Naive thymus-derived CD4-positive, alpha-beta T cell (primary cell): ENCODE measurements at regions not wholly inside any gene's neighbourhood (a gene's known extent, or its start where the extent isn't known, plus 50 kb on each side); places are given as distances from the start of the nearest gene placed in this dataset.

ENCODE experiments used
- ATAC-seq: fragments of 150-1000 bp; cut with Tn5 transposase; 2 replicates; pipeline ENCODE4 v1.10.0; 2021; ENCODE audit warnings: mild to moderate bottlenecking, moderate library complexity
- CTCF ChIA-PET: fragments of 350-600 bp; sonication (Branson Sonifier 250); formaldehyde crosslinking; loops from one replicate; lab custom pipeline; 2021; ENCODE audit warnings: antibody characterized with exemption; lab: Charles Lee
- POLR2A ChIA-PET: fragments of 350-600 bp; sonication (Branson Sonifier 250); formaldehyde crosslinking; loops from one replicate; lab custom pipeline; 2021; ENCODE audit warnings: antibody characterized with exemption, inconsistent platforms; lab: Charles Lee
- DNase-seq, 9 donors: peaks; one replicate each; pipeline versions ENCODE4 v3.0.0 to v3.0.0-alpha.2; 2020 to 2022; ENCODE audit warnings: mixed read lengths in 1 of 9
- H3K27ac ChIP-seq: one replicate; pipeline ENCODE4 v1.7.0; 2013; ENCODE audit warnings: mild to moderate bottlenecking, low read depth, low read length, moderate library complexity
- H3K27me3 ChIP-seq, 2 donors: one replicate each; pipeline ENCODE4 v1.7.0; 2013; ENCODE audit warnings: low read length in 2 of 2, mild to moderate bottlenecking in 2 of 2, moderate library complexity in 2 of 2; ENCODE audit not compliant: control insufficient read depth in 2 of 2, insufficient read depth in 2 of 2
- H3K36me3 ChIP-seq, 3 experiments: 1 replicate in 2 of 3; 2 replicates in 1 of 3; pipeline ENCODE4 v1.7.0; 2013; ENCODE audit warnings: low read length in 3 of 3, mild to moderate bottlenecking in 3 of 3, moderate library complexity in 1 of 3; ENCODE audit not compliant: insufficient read depth in 3 of 3, control insufficient read depth in 2 of 3
- H3K4me1 ChIP-seq, 2 donors: one replicate each; pipeline ENCODE4 v1.7.0; 2013; ENCODE audit warnings: low read length in 2 of 2, mild to moderate bottlenecking in 2 of 2, moderate library complexity in 1 of 2; ENCODE audit not compliant: control insufficient read depth in 2 of 2, insufficient read depth in 2 of 2
- H3K4me3 ChIP-seq: 2 replicates; pipeline ENCODE4 v1.7.0; 2013; ENCODE audit warnings: mild to moderate bottlenecking, low read length
- H3K9me3 ChIP-seq, 3 experiments: 1 replicate in 2 of 3; 2 replicates in 1 of 3; pipeline ENCODE4 v1.7.0; 2013; ENCODE audit warnings: low read length in 3 of 3; ENCODE audit not compliant: control insufficient read depth in 2 of 3
- H3K27ac Mint-ChIP-seq, 9 donors: one replicate each; pipeline ENCODE4 v1.8.0; 2020 to 2022; ENCODE audit warnings: mixed read lengths in 9 of 9, mild to moderate bottlenecking in 8 of 9, moderate library complexity in 5 of 9, inconsistent platforms in 2 of 9
- H3K27me3 Mint-ChIP-seq, 5 donors: one replicate each; pipeline ENCODE4 v1.8.0; 2021 to 2022; ENCODE audit warnings: mixed read lengths in 5 of 5, mild to moderate bottlenecking in 1 of 5
- H3K36me3 Mint-ChIP-seq, 5 donors: one replicate each; pipeline ENCODE4 v1.8.0; 2020 to 2022; ENCODE audit warnings: mixed read lengths in 5 of 5, mild to moderate bottlenecking in 3 of 5, inconsistent platforms in 1 of 5
- H3K4me1 Mint-ChIP-seq, 7 donors: one replicate each; pipeline ENCODE4 v1.8.0; 2020 to 2022; ENCODE audit warnings: mixed read lengths in 7 of 7, mild to moderate bottlenecking in 3 of 7, inconsistent platforms in 1 of 7
- H3K4me3 Mint-ChIP-seq, 10 donors: one replicate each; pipeline ENCODE4 v1.8.0; 2020 to 2022; ENCODE audit warnings: mild to moderate bottlenecking in 10 of 10, mixed read lengths in 10 of 10, moderate library complexity in 6 of 10, inconsistent platforms in 2 of 10
- H3K9me3 Mint-ChIP-seq, 11 donors: one replicate each; pipeline ENCODE4 v1.8.0; 2020 to 2022; ENCODE audit warnings: mixed read lengths in 11 of 11, mild to moderate bottlenecking in 4 of 11, inconsistent platforms in 1 of 11, moderate library complexity in 1 of 11
- intact Hi-C, 2 donors: fragments of 100-400 bp; cut with micrococcal nuclease; formaldehyde crosslinking; loops; one replicate each; pipeline ENCODE4 v1.15.1; 2023

GRCh38 chr3:144351773-144352365 lies 380.2 kb downstream of the DIPK2A start:
- H3K9me3 ChIP-seq, result no peaks in the 10 kb centered on the region
- intact Hi-C loops, result no loop called here
- ChIA-PET POLR2A (no interaction called here), CTCF (no interaction called here)
- no peak for DNase-seq
- H3K9me3 Mint-ChIP-seq, result peaks cover 0 to 7% (median 0%) of the 10 kb centered on the region in 11 donors
- H3K36me3 ChIP-seq, result no peaks in the 10 kb centered on the region
- no peak overlapping the region for H3K4me3 Mint-ChIP-seq
- H3K27ac Mint-ChIP-seq, result no peak overlapping the region
- H3K27me3 ChIP-seq, result no peaks in the 10 kb centered on the region
- no peak overlapping the region for H3K27ac ChIP-seq
- peaks cover 0 to 2% (median 0%) of the 10 kb centered on the region in 5 donors for H3K27me3 Mint-ChIP-seq
- no peaks in the 10 kb centered on the region for H3K4me1 ChIP-seq
- no peaks in the 10 kb centered on the region for H3K36me3 Mint-ChIP-seq
- no peak for ATAC-seq
- no peak overlapping the region for H3K4me3 ChIP-seq
- no peaks in the 10 kb centered on the region for H3K4me1 Mint-ChIP-seq

GRCh38 chr3:144358191-144358590 lies 386.6 kb downstream of the DIPK2A start:
- Histone ChIP-seq H3K27me3 (no peaks in the 10 kb centered on the region), H3K36me3 (no peaks in the 10 kb centered on the region), H3K27ac (no peak overlapping the region), H3K4me1 (no peaks in the 10 kb centered on the region), H3K9me3 (no peaks in the 10 kb centered on the region), H3K4me3 (no peak overlapping the region)
- Mint-ChIP-seq H3K9me3 (peaks cover 0 to 11% (median 0%) of the 10 kb centered on the region in 11 donors), H3K4me3 (no peak overlapping the region), H3K27ac (no peak overlapping the region), H3K36me3 (no peaks in the 10 kb centered on the region), H3K27me3 (peaks cover 0 to 9% (median 3%) of the 10 kb centered on the region in 5 donors), H3K4me1 (no peaks in the 10 kb centered on the region)
- ATAC-seq (no peak), DNase-seq (no peak)
- POLR2A ChIA-PET, result no interaction called here
- CTCF ChIA-PET, result no interaction called here
- intact Hi-C loops, result no loop called here

GRCh38 chr3:144361002-144361401 lies 389.4 kb downstream of the DIPK2A start:
- H3K4me3 Mint-ChIP-seq, result no peak overlapping the region
- no peak overlapping the region for H3K27ac Mint-ChIP-seq
- ATAC-seq (no peak), DNase-seq (no peak)
- Histone ChIP-seq H3K27ac (no peak overlapping the region), H3K9me3 (no peaks in the 10 kb centered on the region), H3K4me3 (no peak overlapping the region), H3K27me3 (no peaks in the 10 kb centered on the region), H3K4me1 (no peaks in the 10 kb centered on the region), H3K36me3 (no peaks in the 10 kb centered on the region)
- ChIA-PET CTCF (no interaction called here), POLR2A (no interaction called here)
- H3K4me1 Mint-ChIP-seq, result no peaks in the 10 kb centered on the region
- H3K9me3 Mint-ChIP-seq, result peaks cover 0 to 12% (median 4%) of the 10 kb centered on the region in 11 donors
- peaks cover 0 to 3% (median 0%) of the 10 kb centered on the region in 5 donors for H3K36me3 Mint-ChIP-seq
- H3K27me3 Mint-ChIP-seq, result peaks cover 0 to 13% (median 3%) of the 10 kb centered on the region in 5 donors
- intact Hi-C loops, result no loop called here

DNA sequence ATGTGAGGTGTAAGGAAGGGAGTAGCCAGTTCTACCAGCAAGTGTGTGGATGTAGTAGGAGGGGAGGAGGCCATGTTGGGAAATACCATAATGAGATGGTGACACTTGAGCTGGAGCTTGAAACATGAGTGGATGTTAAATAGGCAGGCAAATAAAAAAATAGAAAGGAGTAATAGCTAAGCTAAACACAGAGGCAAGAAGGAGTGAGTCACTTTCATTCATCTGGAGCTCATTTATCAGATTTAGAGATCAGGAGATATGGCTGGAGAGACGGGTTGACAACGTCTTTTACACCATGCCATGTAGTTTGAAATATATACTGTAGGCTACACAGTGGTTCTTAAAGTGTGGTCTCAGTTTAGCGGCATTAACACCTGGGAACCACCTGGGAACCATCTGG lies 390.5 kb downstream of the DIPK2A start:
- Histone ChIP-seq H3K36me3 (no peaks in the 10 kb centered on the region), H3K27ac (no peak overlapping the region), H3K4me1 (no peaks in the 10 kb centered on the region), H3K4me3 (no peak overlapping the region), H3K27me3 (no peaks in the 10 kb centered on the region), H3K9me3 (no peaks in the 10 kb centered on the region)
- DNase-seq (no peak), ATAC-seq (no peak)
- ChIA-PET CTCF (no interaction called here), POLR2A (no interaction called here)
- H3K27ac Mint-ChIP-seq, result no peak overlapping the region
- H3K4me3 Mint-ChIP-seq, result no peak overlapping the region
- no peaks in the 10 kb centered on the region for H3K4me1 Mint-ChIP-seq
- peaks cover 0 to 7% (median 0%) of the 10 kb centered on the region in 5 donors for H3K36me3 Mint-ChIP-seq
- intact Hi-C loops, result no loop called here
- H3K9me3 Mint-ChIP-seq, result peaks cover 3 to 22% (median 8%) of the 10 kb centered on the region in 11 donors
- H3K27me3 Mint-ChIP-seq, result peaks cover 0 to 15% (median 3%) of the 10 kb centered on the region in 5 donors

- Mint-ChIP-seq H3K4me1 (no peaks in the 10 kb centered on the region), H3K27ac (no peak overlapping the region), H3K4me3 (no peak overlapping the region), H3K36me3 (peaks cover 0 to 13% (median 0%) of the 10 kb centered on the region in 5 donors), H3K27me3 (peaks cover 0 to 15% (median 3%) of the 10 kb centered on the region in 5 donors), H3K9me3 (peaks cover 7 to 25% (median 13%) of the 10 kb centered on the region in 11 donors)
- H3K9me3 ChIP-seq, result no peaks in the 10 kb centered on the region
- H3K27ac ChIP-seq, result no peak overlapping the region
- H3K36me3 ChIP-seq, result no peaks in the 10 kb centered on the region
- ChIA-PET POLR2A (no interaction called here), CTCF (no interaction called here)
- no peak for DNase-seq
- H3K4me3 ChIP-seq, result no peak overlapping the region
- H3K4me1 ChIP-seq, result no peaks in the 10 kb centered on the region
- no peak for ATAC-seq
- intact Hi-C loops, result no loop called here
- no peaks in the 10 kb centered on the region for H3K27me3 ChIP-seq
Measured at GRCh38 chr3:144363856-144364255, 392.2 kb downstream of the DIPK2A start.

GRCh38 chr3:144364737-144365136 lies 393.1 kb downstream of the DIPK2A start:
- Histone ChIP-seq H3K36me3 (no peaks in the 10 kb centered on the region), H3K4me1 (no peaks in the 10 kb centered on the region), H3K9me3 (no peaks in the 10 kb centered on the region), H3K27me3 (no peaks in the 10 kb centered on the region), H3K27ac (no peak overlapping the region), H3K4me3 (no peak overlapping the region)
- Mint-ChIP-seq H3K27ac (no peak overlapping the region), H3K4me3 (no peak overlapping the region), H3K36me3 (peaks cover 0 to 13% (median 0%) of the 10 kb centered on the region in 5 donors), H3K4me1 (no peaks in the 10 kb centered on the region), H3K27me3 (peaks cover 0 to 12% (median 3%) of the 10 kb centered on the region in 5 donors), H3K9me3 (peaks cover 7 to 31% (median 17%) of the 10 kb centered on the region in 11 donors)
- ATAC-seq (no peak), DNase-seq (no peak)
- ChIA-PET POLR2A (no interaction called here), CTCF (no interaction called here)
- intact Hi-C loops, result no loop called here
